Neural cell (in vitro differentiated cells): ENCODE measurements at regions not wholly inside any gene's neighbourhood (a gene's known extent, or its start where the extent isn't known, plus 50 kb on each side); places are given as distances from the start of the nearest gene placed in this dataset.

Experiments used
- POLR2AphosphoS5 ChIP-seq: IDR thresholded peaks from 2 replicates; pipeline ENCODE4 v1.6.1; 2012
- SMC3 ChIP-seq: fragments of 450-650 bp; conservative IDR thresholded peaks from 2 replicates; pipeline ENCODE4 v1.6.1; 2014; ENCODE audit warnings: antibody characterized with exemption, mild to moderate bottlenecking, moderate library complexity; ENCODE audit not compliant: poor library complexity

DNA sequence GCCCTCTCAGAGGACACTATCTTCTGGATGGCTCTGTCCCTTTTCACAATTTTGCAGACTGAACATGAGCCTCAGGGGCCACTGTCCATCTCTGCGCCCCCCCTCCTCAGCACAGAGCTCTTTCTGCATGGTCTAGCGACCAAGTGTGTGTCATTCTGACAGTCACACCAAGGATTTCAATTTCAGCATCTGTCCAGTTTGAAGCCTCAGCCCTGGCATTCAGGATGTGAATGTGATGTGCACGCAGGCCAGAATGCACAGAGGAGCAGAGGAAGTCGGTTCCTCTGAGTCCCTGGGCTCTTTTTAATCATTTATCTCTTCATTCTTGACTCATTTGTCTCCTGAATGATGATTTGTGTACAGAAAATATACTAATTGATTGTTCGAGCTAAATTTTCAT, 102.0 kb upstream of the PWP1 start:
- TF ChIP-seq POLR2AphosphoS5 (no peak), SMC3 (no peak)
